ENCODE measurements at regions not wholly inside any gene's neighbourhood (a gene's known extent, or its start where the extent isn't known, plus 50 kb on each side); places are given as distances from the start of the nearest gene placed in this dataset.
"Not testable (repeated sequence)": the region's sequence is repeated elsewhere in the genome, so short reads cannot be mapped to it uniquely, and the experiment has no call there.

GRCh38 chr1:68777851-68778250 is 281.0 kb upstream of the DEPDC1 start:
- peaks cover 21% of the 10 kb centered on the region for H3K9me3 Mint-ChIP-seq
- no peaks in the 10 kb centered on the region for H3K36me3 Mint-ChIP-seq (ENCODE audit: low read depth)
- POLR2A ChIA-PET: no interaction called here
- CTCF ChIA-PET: no interaction called here
- H3K4me1 Mint-ChIP-seq: peaks cover 2% of the 10 kb centered on the region
- H3K4me3 Mint-ChIP-seq: no peak overlapping the region
- no peak for DNase-seq
- H3K27ac Mint-ChIP-seq: no peak overlapping the region
- no peaks in the 10 kb centered on the region for H3K27me3 Mint-ChIP-seq

- CTCF ChIA-PET; DNase-seq; H3K27me3 Mint-ChIP-seq; POLR2A ChIA-PET; H3K4me3 Mint-ChIP-seq; H3K27ac Mint-ChIP-seq; H3K36me3 Mint-ChIP-seq (ENCODE audit: low read depth); H3K4me1 Mint-ChIP-seq: not testable (repeated sequence)
- peaks cover 13% of the 10 kb centered on the region for H3K9me3 Mint-ChIP-seq
These were observed 283.0 kb upstream of the DEPDC1 start for GRCh38 chr1:68779841-68780240.

- Mint-ChIP-seq H3K27ac (no peak overlapping the region), H3K4me3 (no peak overlapping the region), H3K36me3 (ENCODE audit: low read depth) (no peaks in the 10 kb centered on the region), H3K4me1 (peaks cover 2% of the 10 kb centered on the region), H3K9me3 (peaks cover 13% of the 10 kb centered on the region), H3K27me3 (no peaks in the 10 kb centered on the region)
- ChIA-PET CTCF (no interaction called here), POLR2A (no interaction called here)
- DNase-seq: no peak
These were observed 284.0 kb upstream of the DEPDC1 start for GRCh38 chr1:68780919-68781318.

DNA sequence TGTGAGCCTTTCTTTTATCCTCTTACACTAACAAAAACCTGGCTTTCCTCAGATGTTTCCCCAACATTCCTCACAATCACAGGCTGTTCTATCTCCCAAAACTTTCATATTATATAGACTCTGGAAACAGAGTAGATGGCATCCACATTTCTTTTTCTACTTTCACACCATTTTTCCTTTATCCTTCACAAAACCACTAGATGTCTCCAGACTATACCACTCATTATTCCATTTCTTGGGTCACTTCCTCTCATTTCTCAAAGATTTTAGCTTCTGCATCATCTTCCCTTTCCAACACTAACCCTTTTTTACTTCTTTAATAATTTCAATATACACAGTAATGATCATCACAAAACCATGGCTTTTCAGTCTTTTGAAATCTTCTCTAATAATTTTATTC is 286.0 kb upstream of the DEPDC1 start:
- no peaks in the 10 kb centered on the region for H3K36me3 Mint-ChIP-seq (ENCODE audit: low read depth)
- POLR2A ChIA-PET: no interaction called here
- H3K27me3 Mint-ChIP-seq: no peaks in the 10 kb centered on the region
- no peaks in the 10 kb centered on the region for H3K4me1 Mint-ChIP-seq
- no peak for DNase-seq
- H3K4me3 Mint-ChIP-seq: no peak overlapping the region
- CTCF ChIA-PET: no interaction called here
- peaks cover 8% of the 10 kb centered on the region for H3K9me3 Mint-ChIP-seq
- no peak overlapping the region for H3K27ac Mint-ChIP-seq

GRCh38 chr1:68785328-68785727 is 288.4 kb upstream of the DEPDC1 start:
- H3K36me3 Mint-ChIP-seq (ENCODE audit: low read depth): no peaks in the 10 kb centered on the region
- no peak overlapping the region for H3K27ac Mint-ChIP-seq
- DNase-seq: no peak
- ChIA-PET POLR2A (no interaction called here), CTCF (no interaction called here)
- peaks cover 2% of the 10 kb centered on the region for H3K4me1 Mint-ChIP-seq
- H3K4me3 Mint-ChIP-seq: no peak overlapping the region
- no peaks in the 10 kb centered on the region for H3K9me3 Mint-ChIP-seq
- H3K27me3 Mint-ChIP-seq: no peaks in the 10 kb centered on the region

DNA sequence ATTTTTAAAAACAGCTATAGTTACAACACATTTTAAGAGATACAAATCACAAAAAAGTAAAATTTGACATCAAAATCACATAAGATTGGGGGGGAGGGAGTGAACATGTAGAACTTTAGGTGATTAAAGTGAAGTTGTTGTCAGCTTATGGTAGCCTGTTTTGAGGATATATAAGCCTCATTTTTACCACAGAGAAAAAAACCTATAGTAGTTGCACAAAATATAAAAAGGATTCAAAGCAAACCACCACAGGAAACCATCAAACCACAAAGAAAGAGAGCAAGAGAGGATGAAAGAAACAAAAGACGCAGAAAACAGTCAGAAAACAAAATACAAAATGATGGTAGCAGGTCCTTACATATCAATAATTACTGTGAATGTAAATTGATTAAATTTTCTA is 291.9 kb upstream of the DEPDC1 start:
- H3K27me3 Mint-ChIP-seq: no peaks in the 10 kb centered on the region

GRCh38 chr1:68791800-68792199 is 294.9 kb upstream of the DEPDC1 start:
- Mint-ChIP-seq H3K4me3 (no peak overlapping the region), H3K27ac (no peak overlapping the region), H3K4me1 (peaks cover 2% of the 10 kb centered on the region), H3K36me3 (ENCODE audit: low read depth) (no peaks in the 10 kb centered on the region), H3K27me3 (no peaks in the 10 kb centered on the region), H3K9me3 (no peaks in the 10 kb centered on the region)
- ChIA-PET CTCF (no interaction called here), POLR2A (no interaction called here)
- DNase-seq: no peak

More for the DNA sequence above, 291.9 kb upstream of the DEPDC1 start:
- no peak overlapping the region for H3K4me3 Mint-ChIP-seq
- H3K4me1 Mint-ChIP-seq: peaks cover 2% of the 10 kb centered on the region
- CTCF ChIA-PET: no interaction called here
- no peak for DNase-seq
- H3K36me3 Mint-ChIP-seq (ENCODE audit: low read depth): no peaks in the 10 kb centered on the region
- no peak overlapping the region for H3K27ac Mint-ChIP-seq
- POLR2A ChIA-PET: no interaction called here
- no peaks in the 10 kb centered on the region for H3K9me3 Mint-ChIP-seq

DNA sequence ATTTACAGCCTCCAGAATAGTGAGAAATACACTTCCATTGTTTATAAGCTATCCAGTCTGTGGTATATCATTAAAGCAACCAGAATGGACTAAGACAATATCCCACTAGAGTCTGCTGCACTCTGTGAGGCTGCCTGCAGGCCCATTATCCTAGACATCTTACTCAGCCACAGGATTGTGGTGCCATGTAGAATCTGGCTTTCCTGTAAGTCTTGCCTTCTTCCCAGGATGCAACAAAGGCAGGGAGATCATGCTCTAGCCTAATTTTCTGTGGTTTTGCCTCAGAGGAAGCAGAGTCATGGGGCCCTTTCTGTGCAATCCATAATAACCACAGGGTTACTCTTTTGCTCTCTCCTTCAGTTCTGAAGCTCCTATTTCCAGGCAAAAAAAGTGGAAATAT is 299.1 kb upstream of the DEPDC1 start:
- no peaks in the 10 kb centered on the region for H3K36me3 Mint-ChIP-seq (ENCODE audit: low read depth)
- no peak for DNase-seq
- no peak overlapping the region for H3K27ac Mint-ChIP-seq
- CTCF ChIA-PET: no interaction called here
- no peak overlapping the region for H3K4me3 Mint-ChIP-seq
- H3K4me1 Mint-ChIP-seq: no peaks in the 10 kb centered on the region
- POLR2A ChIA-PET: no interaction called here
- no peaks in the 10 kb centered on the region for H3K27me3 Mint-ChIP-seq
- peaks cover 3% of the 10 kb centered on the region for H3K9me3 Mint-ChIP-seq

DNA sequence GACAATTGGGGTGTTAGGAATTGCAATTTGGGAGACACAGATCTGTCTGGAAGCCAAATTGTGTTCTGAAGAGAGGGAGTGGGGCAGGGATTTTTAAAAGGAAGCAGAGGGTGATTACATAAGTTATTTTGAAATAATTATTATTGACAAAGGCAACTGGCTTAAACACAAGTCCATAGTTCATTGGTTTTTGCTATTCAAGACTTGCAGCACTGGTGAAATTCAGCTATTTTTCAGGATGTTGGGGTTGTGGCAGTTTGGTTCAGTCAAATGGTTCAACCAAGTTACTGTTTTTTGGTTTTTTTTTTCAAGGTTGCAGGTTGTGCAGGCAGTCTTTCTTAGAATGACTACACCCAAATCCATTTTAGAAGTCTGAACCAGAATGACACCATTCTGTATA is 300.0 kb upstream of the DEPDC1 start:
- Mint-ChIP-seq H3K9me3 (peaks cover 3% of the 10 kb centered on the region), H3K36me3 (ENCODE audit: low read depth) (no peaks in the 10 kb centered on the region), H3K4me3 (no peak overlapping the region), H3K4me1 (no peaks in the 10 kb centered on the region), H3K27ac (no peak overlapping the region), H3K27me3 (no peaks in the 10 kb centered on the region)
- DNase-seq: no peak
- POLR2A ChIA-PET: no interaction called here
- CTCF ChIA-PET: no interaction called here

DNA sequence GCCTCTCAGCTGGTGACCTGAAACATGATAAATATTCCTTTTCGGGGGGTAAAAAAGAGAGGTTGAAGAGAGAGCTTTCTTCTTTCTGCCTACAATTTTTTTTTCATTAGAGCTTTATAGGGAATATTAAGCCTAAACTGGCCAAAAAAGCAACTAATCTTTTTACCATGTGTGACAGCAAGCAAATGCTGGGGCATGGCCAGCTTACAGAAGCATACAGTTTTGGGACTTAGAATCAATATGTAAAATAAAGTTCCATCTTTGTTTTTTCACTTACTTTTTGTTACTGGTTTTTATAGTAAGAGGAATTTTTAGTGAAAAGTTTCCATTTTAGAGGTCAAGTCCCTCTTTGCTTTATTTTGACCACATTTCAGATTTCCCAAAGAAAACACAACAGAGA is 301.2 kb upstream of the DEPDC1 start:
- DNase-seq: no peak
- H3K36me3 Mint-ChIP-seq (ENCODE audit: low read depth): no peaks in the 10 kb centered on the region
- H3K9me3 Mint-ChIP-seq: peaks cover 3% of the 10 kb centered on the region
- no peak overlapping the region for H3K4me3 Mint-ChIP-seq
- POLR2A ChIA-PET: no interaction called here
- H3K27ac Mint-ChIP-seq: no peak overlapping the region
- CTCF ChIA-PET: no interaction called here
- no peaks in the 10 kb centered on the region for H3K4me1 Mint-ChIP-seq
- no peaks in the 10 kb centered on the region for H3K27me3 Mint-ChIP-seq

GRCh38 chr1:68799096-68799495 is 302.2 kb upstream of the DEPDC1 start:
- H3K4me3 Mint-ChIP-seq: no peak overlapping the region
- peaks cover 6% of the 10 kb centered on the region for H3K9me3 Mint-ChIP-seq
- no peak overlapping the region for H3K27ac Mint-ChIP-seq
- no peaks in the 10 kb centered on the region for H3K36me3 Mint-ChIP-seq (ENCODE audit: low read depth)
- H3K27me3 Mint-ChIP-seq: no peaks in the 10 kb centered on the region
- ChIA-PET CTCF (no interaction called here), POLR2A (no interaction called here)
- H3K4me1 Mint-ChIP-seq: no peaks in the 10 kb centered on the region
- no peak for DNase-seq

DNA sequence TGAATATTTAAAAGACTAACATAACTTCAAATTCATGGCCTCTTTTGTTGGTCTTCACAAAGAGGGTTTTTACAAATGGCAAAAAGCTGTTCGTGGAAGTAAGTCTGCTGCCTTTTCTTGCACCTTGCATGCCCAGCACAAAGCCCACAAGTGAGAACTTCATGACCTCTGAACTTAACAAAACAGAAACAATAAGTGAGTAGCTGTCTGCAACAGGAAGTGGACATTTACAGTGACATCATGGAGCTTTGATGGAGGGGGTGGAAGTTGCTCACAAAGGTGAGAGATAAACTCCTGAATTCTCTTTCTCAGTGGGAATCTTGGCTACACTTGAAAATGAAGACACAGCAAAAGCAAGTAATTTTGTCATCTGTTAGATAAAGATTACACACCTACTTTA is 303.3 kb upstream of the DEPDC1 start:
- DNase-seq: no peak
- ChIA-PET CTCF (no interaction called here), POLR2A (no interaction called here)
- no peaks in the 10 kb centered on the region for H3K27me3 Mint-ChIP-seq
- no peak overlapping the region for H3K27ac Mint-ChIP-seq
- H3K36me3 Mint-ChIP-seq (ENCODE audit: low read depth): no peaks in the 10 kb centered on the region
- H3K9me3 Mint-ChIP-seq: peaks cover 6% of the 10 kb centered on the region
- H3K4me1 Mint-ChIP-seq: no peaks in the 10 kb centered on the region
- no peak overlapping the region for H3K4me3 Mint-ChIP-seq

GRCh38 chr1:68801440-68801839 is 304.6 kb upstream of the DEPDC1 start:
- H3K4me3 Mint-ChIP-seq: no peak overlapping the region
- no peaks in the 10 kb centered on the region for H3K27me3 Mint-ChIP-seq
- POLR2A ChIA-PET: no interaction called here
- no peaks in the 10 kb centered on the region for H3K36me3 Mint-ChIP-seq (ENCODE audit: low read depth)
- H3K4me1 Mint-ChIP-seq: no peaks in the 10 kb centered on the region
- CTCF ChIA-PET: no interaction called here
- H3K27ac Mint-ChIP-seq: no peak overlapping the region
- DNase-seq: no peak
- peaks cover 6% of the 10 kb centered on the region for H3K9me3 Mint-ChIP-seq

GRCh38 chr1:68805097-68805641 is 308.3 kb upstream of the DEPDC1 start:
- Mint-ChIP-seq H3K27me3 (no peaks in the 10 kb centered on the region), H3K36me3 (ENCODE audit: low read depth) (no peaks in the 10 kb centered on the region), H3K27ac (no peak overlapping the region), H3K9me3 (peaks cover 6% of the 10 kb centered on the region), H3K4me1 (no peaks in the 10 kb centered on the region), H3K4me3 (no peak overlapping the region)
- DNase-seq: no peak
- CTCF ChIA-PET: no interaction called here
- POLR2A ChIA-PET: no interaction called here

- peaks cover 3% of the 10 kb centered on the region for H3K9me3 Mint-ChIP-seq
- DNase-seq: no peak
- H3K27ac Mint-ChIP-seq: no peak overlapping the region
- no peak overlapping the region for H3K4me3 Mint-ChIP-seq
- POLR2A ChIA-PET: no interaction called here
- CTCF ChIA-PET: no interaction called here
- no peaks in the 10 kb centered on the region for H3K4me1 Mint-ChIP-seq
- no peaks in the 10 kb centered on the region for H3K36me3 Mint-ChIP-seq (ENCODE audit: low read depth)
- H3K27me3 Mint-ChIP-seq: no peaks in the 10 kb centered on the region
These were observed 311.5 kb upstream of the DEPDC1 start for GRCh38 chr1:68808351-68808750.

All from activated CD4-positive, alpha-beta memory T cell treated with anti-CD3 and anti-CD28 coated beads, Interleukin-2, amount 10 ng/mL, durations not matched to agents 7 days and 5 days (primary cell).